Nephron (organoid): ENCODE measurements at regions not wholly inside any gene's neighbourhood (a gene's known extent, or its start where the extent isn't known, plus 50 kb on each side); places are given as distances from the start of the nearest gene placed in this dataset.

Source experiments
- H3K27ac Mint-ChIP-seq, 3 experiments: 2 replicates each; pipeline ENCODE4 v1.8.0; 2020; ENCODE audit warnings: mixed read lengths in 3 of 3, mild to moderate bottlenecking in 2 of 3, moderate library complexity in 1 of 3
- H3K27me3 Mint-ChIP-seq: 2 replicates; pipeline ENCODE4 v1.8.0; 2021; ENCODE audit warnings: low read depth, mild to moderate bottlenecking, moderate library complexity, mixed read lengths
- H3K36me3 Mint-ChIP-seq: 2 replicates; pipeline ENCODE4 v1.8.0; 2020; ENCODE audit warnings: low read depth, mixed read lengths
- H3K4me1 Mint-ChIP-seq: 2 replicates; pipeline ENCODE4 v1.8.0; 2020; ENCODE audit warnings: mixed read lengths
- H3K4me3 Mint-ChIP-seq, 3 experiments: 2 replicates each; pipeline ENCODE4 v1.8.0; 2020; ENCODE audit warnings: mild to moderate bottlenecking in 3 of 3, mixed read lengths in 3 of 3, moderate library complexity in 2 of 3
- H3K9me3 Mint-ChIP-seq: 2 replicates; pipeline ENCODE4 v1.8.0; 2020; ENCODE audit warnings: mixed read lengths
- CTCF ChIP-seq, 3 experiments: fragments of 200-600 bp; sonication (generic); IDR thresholded peaks; one replicate each; pipeline ENCODE4 v1.5.0; 2021; ENCODE audit warnings: antibody characterized with exemption in 3 of 3; ENCODE audit not compliant: unreplicated experiment in 3 of 3

- H3K36me3 Mint-ChIP-seq = no peaks in the 10 kb centered on the region
- peaks cover 13% of the 10 kb centered on the region for H3K27me3 Mint-ChIP-seq
- TF ChIP-seq CTCF (IDR thresholded peaks at IDR 0.05; ENCODE audit: unreplicated experiment in 3 of 3) = no peak
- peaks cover 5% of the 10 kb centered on the region for H3K4me1 Mint-ChIP-seq
- H3K27ac Mint-ChIP-seq = no peak overlapping the region
- no peak overlapping the region for H3K4me3 Mint-ChIP-seq
- H3K9me3 Mint-ChIP-seq = no peaks in the 10 kb centered on the region
Observed at GRCh38 chr10:42982891-42983506, 93.9 kb upstream of the RET start.

- TF ChIP-seq CTCF (IDR thresholded peaks at IDR 0.05; ENCODE audit: unreplicated experiment in 3 of 3) = no peak
- Mint-ChIP-seq H3K9me3 (no peaks in the 10 kb centered on the region), H3K36me3 (no peaks in the 10 kb centered on the region), H3K27me3 (peaks cover 13% of the 10 kb centered on the region), H3K4me3 (no peak overlapping the region), H3K4me1 (peaks cover 5% of the 10 kb centered on the region), H3K27ac (no peak overlapping the region)
Observed at GRCh38 chr10:42983591-42983990, 93.3 kb upstream of the RET start.

- H3K27ac Mint-ChIP-seq = no peak overlapping the region
- no peak overlapping the region for H3K4me3 Mint-ChIP-seq
- H3K27me3 Mint-ChIP-seq = peaks cover 18% of the 10 kb centered on the region
- H3K36me3 Mint-ChIP-seq = no peaks in the 10 kb centered on the region
- no peak for TF ChIP-seq CTCF (IDR thresholded peaks at IDR 0.05; ENCODE audit: unreplicated experiment in 3 of 3)
- peaks cover 7% of the 10 kb centered on the region for H3K4me1 Mint-ChIP-seq
- no peaks in the 10 kb centered on the region for H3K9me3 Mint-ChIP-seq
Observed at GRCh38 chr10:42984035-42984610, 92.7 kb upstream of the RET start.

GRCh38 chr10:42984761-42985325 is 92.0 kb upstream of the RET start:
- TF ChIP-seq CTCF (IDR thresholded peaks at IDR 0.05; ENCODE audit: unreplicated experiment in 3 of 3) = no peak
- H3K4me3 Mint-ChIP-seq = no peak overlapping the region
- H3K27ac Mint-ChIP-seq = no peak overlapping the region
- peaks cover 11% of the 10 kb centered on the region for H3K4me1 Mint-ChIP-seq
- H3K27me3 Mint-ChIP-seq = peaks cover 19% of the 10 kb centered on the region
- no peaks in the 10 kb centered on the region for H3K36me3 Mint-ChIP-seq
- H3K9me3 Mint-ChIP-seq = no peaks in the 10 kb centered on the region

GRCh38 chr10:42985436-42986316 is 91.2 kb upstream of the RET start:
- H3K4me3 Mint-ChIP-seq = no peak overlapping the region
- no peaks in the 10 kb centered on the region for H3K9me3 Mint-ChIP-seq
- no peak overlapping the region for H3K27ac Mint-ChIP-seq
- no peaks in the 10 kb centered on the region for H3K36me3 Mint-ChIP-seq
- H3K4me1 Mint-ChIP-seq = peaks cover 11% of the 10 kb centered on the region
- H3K27me3 Mint-ChIP-seq = peaks cover 19% of the 10 kb centered on the region
- no peak for TF ChIP-seq CTCF (IDR thresholded peaks at IDR 0.05; ENCODE audit: unreplicated experiment in 3 of 3)
